ENCODE measurements at regions not wholly inside any gene's neighbourhood (a gene's known extent, or its start where the extent isn't known, plus 50 kb on each side); places are given as distances from the start of the nearest gene placed in this dataset.

DNA sequence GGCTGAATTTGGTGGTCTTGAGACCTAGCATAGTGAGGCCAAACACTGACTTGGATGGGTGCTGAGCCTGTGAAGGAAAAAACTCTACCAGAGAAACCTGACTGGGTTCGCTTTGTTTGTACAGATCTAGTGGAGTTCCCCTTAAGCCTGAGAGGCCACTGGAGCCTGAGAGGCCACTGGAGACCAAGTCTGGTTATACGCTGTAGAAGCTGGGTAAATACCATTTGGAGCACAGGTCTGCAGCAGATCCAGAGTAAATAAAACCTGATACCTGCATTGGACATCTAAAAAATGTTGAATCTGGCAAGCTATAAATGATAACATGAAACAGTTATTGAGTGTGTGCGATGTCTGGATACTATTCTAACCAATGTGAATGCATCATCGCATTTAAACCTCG, 104.3 kb upstream of the IGSF1 start:
- no peak overlapping the region for H3K27ac Mint-ChIP-seq
- no peak overlapping the region for H3K27ac ChIP-seq (ENCODE audit: low read depth, low read length)
- H3K9me3 Mint-ChIP-seq, result peaks cover 14% of the 10 kb centered on the region
- TF ChIP-seq, protein P1, sequence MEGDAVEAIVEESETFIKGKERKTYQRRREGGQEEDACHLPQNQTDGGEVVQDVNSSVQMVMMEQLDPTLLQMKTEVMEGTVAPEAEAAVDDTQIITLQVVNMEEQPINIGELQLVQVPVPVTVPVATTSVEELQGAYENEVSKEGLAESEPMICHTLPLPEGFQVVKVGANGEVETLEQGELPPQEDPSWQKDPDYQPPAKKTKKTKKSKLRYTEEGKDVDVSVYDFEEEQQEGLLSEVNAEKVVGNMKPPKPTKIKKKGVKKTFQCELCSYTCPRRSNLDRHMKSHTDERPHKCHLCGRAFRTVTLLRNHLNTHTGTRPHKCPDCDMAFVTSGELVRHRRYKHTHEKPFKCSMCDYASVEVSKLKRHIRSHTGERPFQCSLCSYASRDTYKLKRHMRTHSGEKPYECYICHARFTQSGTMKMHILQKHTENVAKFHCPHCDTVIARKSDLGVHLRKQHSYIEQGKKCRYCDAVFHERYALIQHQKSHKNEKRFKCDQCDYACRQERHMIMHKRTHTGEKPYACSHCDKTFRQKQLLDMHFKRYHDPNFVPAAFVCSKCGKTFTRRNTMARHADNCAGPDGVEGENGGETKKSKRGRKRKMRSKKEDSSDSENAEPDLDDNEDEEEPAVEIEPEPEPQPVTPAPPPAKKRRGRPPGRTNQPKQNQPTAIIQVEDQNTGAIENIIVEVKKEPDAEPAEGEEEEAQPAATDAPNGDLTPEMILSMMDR (conservative IDR thresholded peaks at IDR 0.05), result no peak
- H3K4me1 Mint-ChIP-seq, result peaks cover under 1% of the 10 kb centered on the region
- peaks cover 30% of the 10 kb centered on the region for H3K36me3 Mint-ChIP-seq (ENCODE audit: low read depth)
- H3K27me3 ChIP-seq (ENCODE audit: control insufficient read depth, insufficient read depth, low read length, poor library complexity, severe bottlenecking), result no peaks in the 10 kb centered on the region
- DNase-seq, result no peak
- peaks cover 2% of the 10 kb centered on the region for H3K36me3 ChIP-seq (ENCODE audit: control insufficient read depth, insufficient read depth, low read length)
- no peak overlapping the region for H3K4me3 Mint-ChIP-seq
- no peak overlapping the region for H3K9ac ChIP-seq (ENCODE audit: extremely low read depth, low read length, poor library complexity, severe bottlenecking)
- H3K27me3 Mint-ChIP-seq (ENCODE audit: insufficient read depth), result no peaks in the 10 kb centered on the region
- H3K4me3 ChIP-seq (ENCODE audit: low read length), result no peak overlapping the region
- no peaks in the 10 kb centered on the region for H3K4me1 ChIP-seq (ENCODE audit: control insufficient read depth, insufficient read depth, low read length)
- WGBS, 2 experiments (ENCODE audit: insufficient coverage in 1 of 2, insufficient read length in 1 of 2), result 95 to 100% methylated on average over 1 to 3 of the region's 5 CpGs
- H3K9me3 ChIP-seq (ENCODE audit: control insufficient read depth, low read length), result peaks cover 4% of the 10 kb centered on the region

DNA sequence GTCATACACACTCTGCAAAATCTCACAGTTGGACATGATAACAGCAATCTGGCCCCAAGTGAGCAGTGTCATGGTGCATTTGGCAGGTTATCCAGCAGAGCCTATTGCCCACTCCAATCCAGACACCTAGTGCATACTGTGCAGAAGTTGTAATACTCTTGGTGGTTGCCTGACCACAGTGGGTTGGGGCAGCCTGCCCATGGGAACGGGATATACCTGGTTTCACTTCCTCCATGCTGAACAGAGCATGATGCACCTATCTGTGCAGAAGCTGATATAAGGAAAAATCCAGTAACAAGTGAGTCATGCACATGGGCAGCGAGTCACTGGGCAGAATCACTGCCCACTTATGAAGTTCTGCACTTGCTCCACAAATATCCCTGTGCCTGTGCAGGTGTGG, 105.3 kb upstream of the IGSF1 start:
- H3K4me1 Mint-ChIP-seq, result peaks cover 4% of the 10 kb centered on the region

DNA sequence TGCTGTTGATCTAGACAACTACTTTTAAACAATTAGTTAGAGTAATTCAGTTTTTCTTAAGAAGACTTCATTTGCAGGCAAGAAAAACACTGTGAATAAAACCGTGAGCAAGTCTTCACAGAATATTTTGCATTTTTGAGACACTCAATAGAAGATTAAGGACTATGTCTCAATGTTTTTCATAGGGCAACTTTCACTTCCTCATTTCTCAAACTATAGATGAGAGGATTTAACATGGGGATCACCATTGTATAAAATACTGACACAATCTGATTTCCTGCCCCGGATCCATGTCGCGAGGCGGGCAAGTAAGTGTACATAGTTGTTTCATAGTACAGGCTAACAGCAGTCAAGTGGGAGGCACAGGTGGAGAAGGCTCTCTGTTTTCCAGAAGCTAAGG, 108.8 kb upstream of the IGSF1 start:
- Histone ChIP-seq H3K27ac (ENCODE audit: low read depth, low read length) (no peak overlapping the region), H3K9me3 (ENCODE audit: control insufficient read depth, low read length) (no peaks in the 10 kb centered on the region), H3K4me3 (ENCODE audit: low read length) (no peak overlapping the region), H3K36me3 (ENCODE audit: control insufficient read depth, insufficient read depth, low read length) (no peaks in the 10 kb centered on the region), H3K27me3 (ENCODE audit: control insufficient read depth, insufficient read depth, low read length, poor library complexity, severe bottlenecking) (no peaks in the 10 kb centered on the region), H3K9ac (ENCODE audit: extremely low read depth, low read length, poor library complexity, severe bottlenecking) (no peak overlapping the region), H3K4me1 (ENCODE audit: control insufficient read depth, insufficient read depth, low read length) (no peaks in the 10 kb centered on the region)
- 96% methylated on average over 5 of the region's 5 CpGs; no CpG with 5 or more reads in 1 of the 2 experiments for WGBS, 2 experiments (ENCODE audit: insufficient coverage in 1 of 2, insufficient read length in 1 of 2)
- TF ChIP-seq, protein P1 (conservative IDR thresholded peaks at IDR 0.05), result no peak
- Mint-ChIP-seq H3K4me1 (peaks cover 4% of the 10 kb centered on the region), H3K9me3 (no peaks in the 10 kb centered on the region), H3K36me3 (ENCODE audit: low read depth) (peaks cover 10% of the 10 kb centered on the region), H3K27ac (no peak overlapping the region), H3K27me3 (ENCODE audit: insufficient read depth) (no peaks in the 10 kb centered on the region), H3K4me3 (no peak overlapping the region)
- DNase-seq, result no peak

More for the DNA sequence above, 105.3 kb upstream of the IGSF1 start:
- H3K36me3 ChIP-seq (ENCODE audit: control insufficient read depth, insufficient read depth, low read length), result no peaks in the 10 kb centered on the region
- H3K4me1 ChIP-seq (ENCODE audit: control insufficient read depth, insufficient read depth, low read length), result no peaks in the 10 kb centered on the region
- no peak for DNase-seq
- Mint-ChIP-seq H3K36me3 (ENCODE audit: low read depth) (peaks cover 24% of the 10 kb centered on the region), H3K27ac (no peak overlapping the region), H3K9me3 (peaks cover 5% of the 10 kb centered on the region), H3K27me3 (ENCODE audit: insufficient read depth) (no peaks in the 10 kb centered on the region), H3K4me3 (no peak overlapping the region)
- H3K9me3 ChIP-seq (ENCODE audit: control insufficient read depth, low read length), result no peaks in the 10 kb centered on the region
- WGBS, 2 experiments (ENCODE audit: insufficient coverage in 1 of 2, insufficient read length in 1 of 2), result 88 to 96% methylated on average over 1 to 2 of the region's 2 CpGs
- no peak overlapping the region for H3K27ac ChIP-seq (ENCODE audit: low read depth, low read length)
- no peaks in the 10 kb centered on the region for H3K27me3 ChIP-seq (ENCODE audit: control insufficient read depth, insufficient read depth, low read length, poor library complexity, severe bottlenecking)
- no peak overlapping the region for H3K4me3 ChIP-seq (ENCODE audit: low read length)
- TF ChIP-seq, protein P1 (conservative IDR thresholded peaks at IDR 0.05), result no peak
- H3K9ac ChIP-seq (ENCODE audit: extremely low read depth, low read length, poor library complexity, severe bottlenecking), result no peak overlapping the region
